Testis (tissue), 2 donors: ENCODE measurements at regions not wholly inside any gene's neighbourhood (a gene's known extent, or its start where the extent isn't known, plus 50 kb on each side); places are given as distances from the start of the nearest gene placed in this dataset.
A peak's percentile ranks its signal among the peaks of the same experiment; 100 is the strongest.

Experiments used
- DNase-seq: peaks from one replicate; pipeline ENCODE4 v3.0.0-alpha.2; 2019
- H3K27ac ChIP-seq, 2 donors: fragments of 200-600 bp; sonication (generic); one replicate each; pipeline ENCODE4 v1.5.1; 2019
- H3K27me3 ChIP-seq: fragments of 200-600 bp; sonication (generic); one replicate; pipeline ENCODE4 v1.5.1; 2019
- H3K36me3 ChIP-seq: fragments of 200-600 bp; sonication (generic); one replicate; pipeline ENCODE4 v1.5.1; 2017; ENCODE audit warnings: low read depth; ENCODE audit errors: missing control alignments
- H3K4me1 ChIP-seq: fragments of 200-600 bp; sonication (generic); one replicate; pipeline ENCODE4 v1.5.1; 2019
- H3K4me3 ChIP-seq, 2 donors: fragments of 200-600 bp; sonication (generic); one replicate each; pipeline ENCODE4 v1.5.1; 2017 to 2019
- H3K9me3 ChIP-seq: fragments of 200-600 bp; sonication (generic); one replicate; pipeline ENCODE4 v1.5.1; 2017
- CTCF ChIP-seq, 3 experiments: fragments of 450-650 bp in 2 of 3; fragments of 200-600 bp in 1 of 3; sonication (generic) in 1 of 3; IDR thresholded peaks; one replicate each; pipeline ENCODE4 v1.5.1; 2016 to 2019; ENCODE audit warnings: antibody characterized with exemption in 3 of 3, mild to moderate bottlenecking in 2 of 3, moderate library complexity in 1 of 3
- POLR2A ChIP-seq: fragments of 450-650 bp; IDR thresholded peaks from one replicate; pipeline ENCODE4 v1.6.1; 2017; ENCODE audit warnings: antibody characterized with exemption, mild to moderate bottlenecking, moderate library complexity
- WGBS, 2 donors: methylation state at CpG; one replicate each; pipeline ENCODE4 v1.1.5; 2018; 5-methylcytosine and 5-hydroxymethylcytosine counted together
- intact Hi-C: fragments of 100-400 bp; cut with DNase I; formaldehyde crosslinking; loops from one replicate; pipeline ENCODE4 v1.15.1; 2023; ENCODE audit warnings: low total_unique reads

- H3K27me3 ChIP-seq = no peaks in the 10 kb centered on the region
- 7 to 28% methylated on average over 15 of the region's 15 CpGs for WGBS, 2 donors
- peaks cover 36% of the 10 kb centered on the region for H3K4me1 ChIP-seq
- peak; percentile 83 for DNase-seq
- H3K4me3 ChIP-seq = no peak overlapping the region
- no peak for TF ChIP-seq POLR2A
- TF ChIP-seq CTCF (IDR thresholded peaks at IDR 0.05) = peak; percentile 75 to 81 (median 77)
- no peaks in the 10 kb centered on the region for H3K9me3 ChIP-seq
- H3K36me3 ChIP-seq = no peaks in the 10 kb centered on the region
- intact Hi-C loops = loop anchor here (5.0 kb wide), 1 partner anchor 600 kb away; no protein-coding TSS in a partner anchor
- peak overlapping the region in 1 of 2 donors; percentile 45 for H3K27ac ChIP-seq
These were observed 67.7 kb upstream of the L3MBTL4 start for GRCh38 chr18:6482198-6482977.

- peak; percentile 22 for DNase-seq
- WGBS, 2 donors = 43 to 62% methylated on average over 2 of the region's 2 CpGs
- Histone ChIP-seq H3K27me3 (no peaks in the 10 kb centered on the region), H3K4me1 (peaks cover 25% of the 10 kb centered on the region), H3K36me3 (no peaks in the 10 kb centered on the region), H3K27ac (peak overlapping the region in 1 of 2 donors; percentile 21), H3K4me3 (no peak overlapping the region), H3K9me3 (no peaks in the 10 kb centered on the region)
- intact Hi-C loops = loop anchor here (5.0 kb wide), 1 partner anchor 602 kb away; no protein-coding TSS in a partner anchor
- TF ChIP-seq POLR2A (no peak), CTCF (IDR thresholded peaks at IDR 0.05) (no peak)
These were observed 69.9 kb upstream of the L3MBTL4 start for GRCh38 chr18:6484659-6485058.

GRCh38 chr18:6486313-6486712 lies 71.6 kb upstream of the L3MBTL4 start:
- no peaks in the 10 kb centered on the region for H3K36me3 ChIP-seq
- H3K4me1 ChIP-seq = peaks cover 25% of the 10 kb centered on the region
- 50 to 60% methylated on average over 3 of the region's 3 CpGs for WGBS, 2 donors
- no peak for DNase-seq
- intact Hi-C loops = no loop called here
- H3K4me3 ChIP-seq = no peak overlapping the region
- peak overlapping the region; percentile 21 to 24 for H3K27ac ChIP-seq
- TF ChIP-seq POLR2A (no peak), CTCF (IDR thresholded peaks at IDR 0.05) (no peak)
- H3K27me3 ChIP-seq = no peaks in the 10 kb centered on the region
- no peaks in the 10 kb centered on the region for H3K9me3 ChIP-seq

GRCh38 chr18:6486764-6487426 lies 72.2 kb upstream of the L3MBTL4 start:
- Histone ChIP-seq H3K36me3 (no peaks in the 10 kb centered on the region), H3K4me3 (no peak overlapping the region), H3K27ac (no peak overlapping the region), H3K4me1 (peaks cover 25% of the 10 kb centered on the region), H3K9me3 (no peaks in the 10 kb centered on the region), H3K27me3 (no peaks in the 10 kb centered on the region)
- intact Hi-C loops = no loop called here
- DNase-seq = no peak
- no peak for TF ChIP-seq POLR2A
- TF ChIP-seq CTCF (IDR thresholded peaks at IDR 0.05) = no peak
- 80 to 89% methylated on average over 5 of the region's 5 CpGs for WGBS, 2 donors
